CD8-positive, alpha-beta memory T cell (primary cell): ENCODE measurements at regions not wholly inside any gene's neighbourhood (a gene's known extent, or its start where the extent isn't known, plus 50 kb on each side); places are given as distances from the start of the nearest gene placed in this dataset.

ENCODE experiments used
- CTCF ChIA-PET: fragments of 350-600 bp; sonication (Branson Sonifier 250); formaldehyde crosslinking; loops from one replicate; lab custom pipeline; 2021; ENCODE audit warnings: antibody characterized with exemption; lab: Charles Lee
- POLR2A ChIA-PET: fragments of 350-600 bp; sonication (Branson Sonifier 250); formaldehyde crosslinking; loops from one replicate; lab custom pipeline; 2021; ENCODE audit warnings: antibody characterized with exemption; lab: Charles Lee
- DNase-seq, 5 donors: peaks; one replicate each; pipeline versions ENCODE4 v3.0.0 to v3.0.0-alpha.2; 2020 to 2022; ENCODE audit warnings: mixed read lengths in 1 of 5
- H3K27ac ChIP-seq: one replicate; pipeline ENCODE4 v1.7.0; 2013; ENCODE audit warnings: low read depth, mild to moderate bottlenecking, low read length, moderate library complexity
- H3K27me3 ChIP-seq: 2 replicates; pipeline ENCODE4 v1.7.0; 2013; ENCODE audit warnings: low read length, mild to moderate bottlenecking; ENCODE audit not compliant: insufficient read depth, poor library complexity, severe bottlenecking
- H3K36me3 ChIP-seq: 2 replicates; pipeline ENCODE4 v1.7.0; 2013; ENCODE audit warnings: mild to moderate bottlenecking, low read length, moderate library complexity; ENCODE audit not compliant: insufficient read depth
- H3K4me1 ChIP-seq: 2 replicates; pipeline ENCODE4 v1.7.0; 2013; ENCODE audit warnings: mild to moderate bottlenecking, low read length, moderate library complexity; ENCODE audit not compliant: insufficient read depth
- H3K4me3 ChIP-seq: 2 replicates; pipeline ENCODE4 v1.7.0; 2013; ENCODE audit warnings: mild to moderate bottlenecking, low read length
- H3K9me3 ChIP-seq: 2 replicates; pipeline ENCODE4 v1.7.0; 2013; ENCODE audit warnings: mild to moderate bottlenecking, low read length
- H3K27ac Mint-ChIP-seq, 8 donors: one replicate each; pipeline ENCODE4 v1.8.0; 2020 to 2021; ENCODE audit warnings: mixed read lengths in 8 of 8, mild to moderate bottlenecking in 6 of 8, inconsistent platforms in 3 of 8, moderate library complexity in 3 of 8
- H3K27me3 Mint-ChIP-seq, 2 donors: one replicate each; pipeline ENCODE4 v1.8.0; 2020 to 2021; ENCODE audit warnings: mixed read lengths in 2 of 2, mild to moderate bottlenecking in 1 of 2, moderate library complexity in 1 of 2
- H3K36me3 Mint-ChIP-seq, 3 donors: one replicate each; pipeline ENCODE4 v1.8.0; 2020 to 2021; ENCODE audit warnings: mixed read lengths in 3 of 3, inconsistent platforms in 1 of 3, mild to moderate bottlenecking in 1 of 3
- H3K4me1 Mint-ChIP-seq, 3 donors: one replicate each; pipeline ENCODE4 v1.8.0; 2020 to 2021; ENCODE audit warnings: mixed read lengths in 3 of 3, inconsistent platforms in 1 of 3, mild to moderate bottlenecking in 1 of 3
- H3K4me3 Mint-ChIP-seq, 7 donors: one replicate each; pipeline ENCODE4 v1.8.0; 2020 to 2021; ENCODE audit warnings: mixed read lengths in 7 of 7, mild to moderate bottlenecking in 6 of 7, moderate library complexity in 4 of 7, inconsistent platforms in 2 of 7
- H3K9me3 Mint-ChIP-seq, 5 donors: one replicate each; pipeline ENCODE4 v1.8.0; 2020 to 2022; ENCODE audit warnings: mixed read lengths in 5 of 5, mild to moderate bottlenecking in 3 of 5, moderate library complexity in 2 of 5, inconsistent platforms in 1 of 5

DNA sequence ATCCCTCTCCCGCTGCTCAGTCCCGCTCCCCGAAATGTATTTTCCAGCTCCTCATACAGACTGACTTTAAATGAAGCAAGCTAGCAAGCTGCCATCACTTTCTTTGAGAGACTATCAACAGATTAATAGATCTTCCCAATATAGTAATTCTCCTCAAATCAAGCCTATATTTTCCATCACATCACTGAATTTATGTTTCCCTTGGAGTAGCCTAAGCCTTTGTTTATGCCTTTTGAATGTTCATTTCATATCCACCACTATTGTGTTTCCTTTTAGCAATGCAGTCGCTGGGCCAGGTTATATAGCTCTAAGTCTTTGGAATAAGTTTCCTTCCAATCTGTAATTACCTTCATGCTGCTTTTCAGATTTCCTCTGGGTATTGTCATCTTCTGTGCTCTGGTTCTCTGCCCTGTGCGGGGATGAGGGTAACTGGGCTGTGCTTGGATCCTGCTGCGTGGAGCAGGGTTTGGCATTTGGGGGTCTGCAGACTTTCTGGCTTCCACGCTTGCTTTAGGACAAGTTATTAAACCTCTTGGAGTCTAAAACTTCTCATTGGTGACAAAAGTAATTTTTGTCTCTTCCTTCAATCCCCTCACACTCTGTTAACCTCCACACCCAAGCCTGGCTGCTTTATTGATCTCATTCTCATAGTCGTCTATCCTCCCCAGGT is 256.9 kb downstream of the DLEU7 start:
- Mint-ChIP-seq H3K9me3 (no peaks in the 10 kb centered on the region), H3K27me3 (peaks cover 0 to 2% of the 10 kb centered on the region in 2 donors), H3K27ac (no peak overlapping the region), H3K4me1 (peaks cover 0 to 21% (median 7%) of the 10 kb centered on the region in 3 donors), H3K4me3 (no peak overlapping the region), H3K36me3 (no peaks in the 10 kb centered on the region)
- ChIA-PET CTCF (no interaction called here), POLR2A (no interaction called here)
- Histone ChIP-seq H3K36me3 (no peaks in the 10 kb centered on the region), H3K4me3 (no peak overlapping the region), H3K9me3 (no peaks in the 10 kb centered on the region), H3K4me1 (no peaks in the 10 kb centered on the region), H3K27me3 (no peaks in the 10 kb centered on the region), H3K27ac (no peak overlapping the region)
- no peak for DNase-seq

DNA sequence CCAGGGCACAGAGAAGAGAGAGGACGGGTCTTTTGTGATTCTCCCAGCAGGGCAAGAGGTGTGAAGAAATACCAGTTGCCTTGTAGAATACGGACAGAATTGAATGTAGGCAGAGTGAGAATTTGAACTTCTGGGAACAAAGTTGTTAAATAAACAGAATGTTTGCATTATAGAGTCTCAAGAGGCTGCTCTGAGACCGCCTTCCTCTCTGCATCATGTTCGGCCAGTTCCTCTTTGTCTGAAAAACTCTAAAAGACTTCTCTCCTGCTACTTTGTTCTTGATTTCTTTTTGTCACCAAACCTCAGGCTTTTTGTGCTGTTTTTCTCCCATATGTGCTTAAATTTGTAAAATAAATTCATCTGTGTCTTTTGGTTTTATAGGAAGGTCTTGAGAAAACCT is 256.4 kb downstream of the DLEU7 start:
- Histone ChIP-seq H3K27ac (no peak overlapping the region), H3K4me1 (no peaks in the 10 kb centered on the region), H3K36me3 (no peaks in the 10 kb centered on the region), H3K9me3 (no peaks in the 10 kb centered on the region), H3K27me3 (no peaks in the 10 kb centered on the region), H3K4me3 (no peak overlapping the region)
- Mint-ChIP-seq H3K4me1 (peaks cover 0 to 24% (median 7%) of the 10 kb centered on the region in 3 donors), H3K27ac (no peak overlapping the region), H3K36me3 (no peaks in the 10 kb centered on the region), H3K4me3 (no peak overlapping the region), H3K9me3 (no peaks in the 10 kb centered on the region), H3K27me3 (peaks cover 0 to 2% of the 10 kb centered on the region in 2 donors)
- DNase-seq: no peak
- ChIA-PET CTCF (no interaction called here), POLR2A (no interaction called here)

DNA sequence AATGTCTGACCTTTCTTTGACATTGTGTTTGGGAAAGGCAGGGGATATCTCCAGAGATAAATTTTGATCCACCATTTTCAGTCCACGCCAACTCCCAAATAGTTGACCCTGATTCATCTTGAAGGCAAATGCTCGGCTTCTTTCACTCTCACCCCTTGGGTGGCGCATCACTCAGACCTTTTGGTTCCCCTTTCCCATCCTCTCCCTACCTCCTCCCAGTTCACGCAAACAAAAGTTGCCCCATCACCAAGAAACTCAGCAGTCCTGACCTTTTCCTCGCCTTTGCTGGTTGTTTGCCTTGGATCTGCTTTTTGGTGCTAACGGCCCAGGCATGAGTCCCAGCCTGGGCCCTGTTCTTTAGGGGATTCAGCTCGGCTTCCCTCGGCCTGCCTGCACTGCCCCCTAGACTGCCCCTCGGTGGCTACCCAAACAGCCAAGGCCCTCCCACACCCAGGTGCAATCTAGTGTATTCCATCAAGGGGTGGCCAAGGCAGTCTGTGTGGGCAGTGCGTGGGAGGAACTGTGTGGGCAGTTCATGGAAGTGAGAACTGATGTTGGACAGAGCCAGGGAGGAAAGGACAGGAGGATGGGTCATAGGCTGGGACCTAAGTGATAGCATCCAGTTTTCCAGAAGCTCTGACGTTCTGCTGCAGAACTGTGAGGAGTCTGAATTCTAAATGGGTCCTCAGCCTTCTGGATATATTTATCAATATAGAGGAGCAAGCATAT is 255.7 kb downstream of the DLEU7 start:
- Histone ChIP-seq H3K27ac (no peak overlapping the region), H3K36me3 (no peaks in the 10 kb centered on the region), H3K4me1 (peaks cover 5% of the 10 kb centered on the region), H3K27me3 (no peaks in the 10 kb centered on the region), H3K9me3 (no peaks in the 10 kb centered on the region), H3K4me3 (no peak overlapping the region)
- no peaks in the 10 kb centered on the region for H3K36me3 Mint-ChIP-seq
- POLR2A ChIA-PET: no interaction called here
- no peak overlapping the region for H3K27ac Mint-ChIP-seq
- H3K9me3 Mint-ChIP-seq: no peaks in the 10 kb centered on the region
- DNase-seq: no peak
- peaks cover 0 to 2% of the 10 kb centered on the region in 2 donors for H3K27me3 Mint-ChIP-seq
- H3K4me1 Mint-ChIP-seq: peaks cover 2 to 27% (median 10%) of the 10 kb centered on the region in 3 donors
- CTCF ChIA-PET: no interaction called here
- H3K4me3 Mint-ChIP-seq: no peak overlapping the region

DNA sequence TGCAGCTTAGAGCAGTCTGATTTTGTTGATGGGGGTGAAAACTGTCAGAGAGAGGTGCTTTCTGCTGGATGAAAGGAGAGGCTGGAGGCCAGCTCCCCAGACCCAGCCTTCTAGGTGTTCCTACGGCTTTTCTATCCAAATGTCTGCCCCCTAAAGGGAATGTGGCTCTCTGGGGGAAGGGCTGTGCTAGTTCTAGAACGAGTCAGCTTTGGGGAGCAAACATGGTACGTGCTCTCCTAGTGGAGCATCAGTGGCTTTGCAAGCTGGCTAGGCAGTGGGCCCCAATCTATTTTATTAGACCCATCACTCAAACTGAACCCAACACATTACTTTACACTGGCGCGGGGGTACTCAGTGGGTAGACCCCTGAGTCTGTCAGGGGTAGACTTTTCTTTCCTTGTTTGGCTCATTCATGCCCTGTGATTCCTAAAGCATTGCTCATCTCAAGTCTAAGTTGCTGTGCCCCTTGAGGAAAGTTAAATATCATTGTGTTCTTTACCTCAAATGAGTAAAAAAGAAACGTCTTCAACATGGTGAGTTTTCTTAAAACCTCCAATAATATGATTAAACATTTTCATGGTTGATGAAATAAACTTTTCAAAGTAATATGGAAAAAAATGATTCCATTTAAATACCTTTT is 254.9 kb downstream of the DLEU7 start:
- Mint-ChIP-seq H3K36me3 (no peaks in the 10 kb centered on the region), H3K4me1 (peaks cover 8 to 35% (median 18%) of the 10 kb centered on the region in 3 donors), H3K27ac (peak overlapping the region in 2 of 8 donors; percentile 7 to 54), H3K4me3 (no peak overlapping the region), H3K9me3 (no peaks in the 10 kb centered on the region), H3K27me3 (peaks cover 0 to 2% of the 10 kb centered on the region in 2 donors)
- ChIA-PET POLR2A (no interaction called here), CTCF (no interaction called here)
- Histone ChIP-seq H3K4me1 (peaks cover 9% of the 10 kb centered on the region), H3K27ac (no peak overlapping the region), H3K27me3 (no peaks in the 10 kb centered on the region), H3K36me3 (no peaks in the 10 kb centered on the region), H3K9me3 (no peaks in the 10 kb centered on the region), H3K4me3 (no peak overlapping the region)
- DNase-seq: no peak

GRCh38 chr13:50589139-50589538 is 254.4 kb downstream of the DLEU7 start:
- POLR2A ChIA-PET: no interaction called here

GRCh38 chr13:50589651-50590054 is 253.8 kb downstream of the DLEU7 start:
- peaks cover 15 to 46% (median 28%) of the 10 kb centered on the region in 3 donors for H3K4me1 Mint-ChIP-seq
- no peaks in the 10 kb centered on the region for H3K36me3 ChIP-seq
- H3K9me3 ChIP-seq: no peaks in the 10 kb centered on the region
- H3K4me1 ChIP-seq: peaks cover 11% of the 10 kb centered on the region
- H3K4me3 Mint-ChIP-seq: no peak overlapping the region
- H3K36me3 Mint-ChIP-seq: no peaks in the 10 kb centered on the region
- H3K27me3 ChIP-seq: no peaks in the 10 kb centered on the region
- H3K27me3 Mint-ChIP-seq: peaks cover 0 to 2% of the 10 kb centered on the region in 2 donors
- DNase-seq: no peak
- no peak overlapping the region for H3K27ac Mint-ChIP-seq
- H3K27ac ChIP-seq: no peak overlapping the region
- no peak overlapping the region for H3K4me3 ChIP-seq
- POLR2A ChIA-PET: no interaction called here
- H3K9me3 Mint-ChIP-seq: no peaks in the 10 kb centered on the region
- CTCF ChIA-PET: no interaction called here

More at GRCh38 chr13:50589139-50589538, 254.4 kb downstream of the DLEU7 start:
- H3K4me1 Mint-ChIP-seq: peaks cover 12 to 41% (median 24%) of the 10 kb centered on the region in 3 donors
- Histone ChIP-seq H3K27ac (no peak overlapping the region), H3K4me1 (peaks cover 9% of the 10 kb centered on the region), H3K4me3 (no peak overlapping the region), H3K27me3 (no peaks in the 10 kb centered on the region), H3K36me3 (no peaks in the 10 kb centered on the region), H3K9me3 (no peaks in the 10 kb centered on the region)
- H3K27ac Mint-ChIP-seq: peak overlapping the region in 1 of 8 donors; percentile 59
- no peak for DNase-seq
- no peaks in the 10 kb centered on the region for H3K36me3 Mint-ChIP-seq
- CTCF ChIA-PET: no interaction called here
- no peaks in the 10 kb centered on the region for H3K9me3 Mint-ChIP-seq
- no peak overlapping the region for H3K4me3 Mint-ChIP-seq
- peaks cover 0 to 2% of the 10 kb centered on the region in 2 donors for H3K27me3 Mint-ChIP-seq

- Histone ChIP-seq H3K27me3 (no peaks in the 10 kb centered on the region), H3K4me3 (no peak overlapping the region), H3K36me3 (no peaks in the 10 kb centered on the region), H3K4me1 (peaks cover 18% of the 10 kb centered on the region), H3K9me3 (no peaks in the 10 kb centered on the region), H3K27ac (no peak overlapping the region)
- Mint-ChIP-seq H3K27me3 (no peaks in the 10 kb centered on the region), H3K4me3 (peak overlapping the region in 1 of 7 donors; percentile 3), H3K4me1 (peaks cover 27 to 74% (median 47%) of the 10 kb centered on the region in 3 donors), H3K36me3 (no peaks in the 10 kb centered on the region), H3K9me3 (no peaks in the 10 kb centered on the region), H3K27ac (peak overlapping the region in 1 of 8 donors; percentile 18)
- ChIA-PET CTCF (no interaction called here), POLR2A (no interaction called here)
- DNase-seq: no peak
These were observed 250.9 kb downstream of the DLEU7 start for GRCh38 chr13:50592412-50593155.
